ENCODE measurements at regions not wholly inside any gene's neighbourhood (a gene's known extent, or its start where the extent isn't known, plus 50 kb on each side); places are given as distances from the start of the nearest gene placed in this dataset.

DNA sequence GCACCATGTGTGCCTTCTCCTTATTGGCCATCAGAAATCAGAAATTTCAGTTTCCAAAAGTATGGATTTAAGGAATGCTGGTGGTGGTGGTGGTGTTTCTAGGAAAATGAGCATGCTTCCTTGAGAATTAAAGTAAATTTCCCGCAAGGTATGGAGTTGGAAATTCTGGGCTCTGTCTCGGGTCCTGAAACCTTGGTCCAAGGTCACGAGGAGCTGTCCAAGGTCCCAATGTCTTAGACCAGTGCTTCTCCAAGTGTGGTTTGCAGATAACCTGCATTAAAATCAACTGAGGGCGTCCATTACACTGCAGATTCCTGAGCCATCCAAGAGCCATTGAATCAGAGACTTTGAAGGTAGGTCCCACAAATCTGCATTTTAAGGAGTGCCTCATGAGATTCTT is 210.9 kb upstream of the PKDCC start:
- Histone ChIP-seq H3K9me3 (no peaks in the 10 kb centered on the region), H3K4me3 (no peak overlapping the region), H3K27ac (no peak overlapping the region), H3K27me3 (peaks cover 0 to 15% (median 0%) of the 10 kb centered on the region in 7 donors), H3K4me1 (peaks cover 0 to 13% (median 6%) of the 10 kb centered on the region in 9 donors), H3K36me3 (no peaks in the 10 kb centered on the region)
- TF ChIP-seq CTCF (IDR thresholded peaks at IDR 0.05), result no peak
- no peak for ATAC-seq
- intact Hi-C loops (cut with DNase I), result no loop called here
- 10 to 12% methylated on average over 4 of the region's 4 CpGs for WGBS, 2 donors
- peak in 1 of 2 donors; percentile 22 for DNase-seq

DNA sequence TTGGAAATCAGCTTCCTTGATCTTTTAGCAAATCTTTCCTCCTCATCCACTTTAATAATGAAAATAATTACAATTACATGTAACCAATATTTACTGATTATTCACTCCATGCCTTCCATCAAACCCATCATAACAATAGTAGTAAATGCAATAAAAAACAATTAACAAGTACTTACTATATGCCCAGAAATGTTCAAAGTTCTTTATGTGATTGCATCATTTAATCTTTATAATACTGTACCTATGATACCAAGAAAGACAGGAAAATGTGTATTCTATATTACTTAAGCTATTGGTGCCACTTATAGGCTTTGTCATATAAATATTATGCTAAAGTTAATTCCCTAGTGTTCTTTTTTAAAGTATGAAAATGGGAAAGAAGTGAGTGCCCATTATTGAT is 210.2 kb upstream of the PKDCC start:
- Histone ChIP-seq H3K36me3 (no peaks in the 10 kb centered on the region), H3K27me3 (peaks cover 0 to 12% (median 0%) of the 10 kb centered on the region in 7 donors), H3K9me3 (no peaks in the 10 kb centered on the region), H3K27ac (no peak overlapping the region), H3K4me3 (no peak overlapping the region), H3K4me1 (peaks cover 0 to 13% (median 6%) of the 10 kb centered on the region in 9 donors)
- ATAC-seq, result no peak
- DNase-seq, result no peak
- TF ChIP-seq CTCF (IDR thresholded peaks at IDR 0.05), result no peak
- intact Hi-C loops (cut with DNase I), result no loop called here

DNA sequence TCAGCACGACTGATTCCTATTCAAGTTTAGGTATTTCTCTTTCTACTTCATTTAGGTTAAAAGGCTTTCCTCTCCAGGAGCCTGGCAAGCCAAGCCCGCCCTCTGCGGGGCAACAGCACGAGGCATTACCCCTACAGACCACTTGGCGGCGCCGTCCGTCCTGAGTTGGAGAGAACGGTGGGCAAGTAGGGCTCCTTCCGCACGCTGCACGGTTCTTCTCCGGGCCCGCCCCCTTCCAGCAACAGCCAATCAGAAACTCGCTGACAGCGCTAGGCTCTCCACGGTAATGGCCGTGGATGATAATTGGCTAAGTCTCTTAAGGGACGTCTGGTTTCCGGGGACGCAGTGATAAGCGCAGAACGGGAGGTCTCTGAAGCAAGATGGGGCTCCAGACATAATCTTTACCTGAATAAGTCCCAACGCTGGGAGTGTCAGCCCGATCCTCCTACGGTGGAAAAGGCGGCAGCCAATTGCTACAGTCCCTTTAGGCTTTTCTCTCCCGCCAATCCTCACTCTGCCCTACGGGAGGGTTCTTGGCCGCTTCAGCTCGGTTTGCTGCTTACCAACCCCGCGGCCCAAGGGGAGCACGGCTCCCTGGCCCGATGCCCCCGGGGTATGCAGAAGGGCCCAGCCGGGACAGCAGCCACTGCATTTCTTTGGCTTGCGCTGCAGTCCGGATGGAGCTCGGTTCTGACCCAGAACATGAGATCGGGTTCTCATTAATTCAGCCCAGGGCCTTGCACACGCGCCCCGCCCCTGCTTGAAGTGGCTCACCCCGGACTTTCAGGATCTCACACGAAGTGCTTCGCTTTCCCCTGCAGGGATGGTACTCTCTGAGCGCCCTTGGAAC is 206.9 kb upstream of the PKDCC start:
- peaks cover 0 to 13% (median 6%) of the 10 kb centered on the region in 9 donors for H3K4me1 ChIP-seq
- no peaks in the 10 kb centered on the region for H3K9me3 ChIP-seq
- ATAC-seq (peak; percentile 98 to 100 (median 100)), DNase-seq (peak; percentile 94 to 96)
- WGBS, 2 donors, result 1% methylated on average over 48 of the region's 48 CpGs
- H3K27ac ChIP-seq, result peak overlapping the region in 9 of 10 donors; percentile 51 to 82 (median 70)
- peak overlapping the region; percentile 51 to 91 (median 68) for H3K4me3 ChIP-seq
- no peaks in the 10 kb centered on the region for H3K36me3 ChIP-seq
- peaks cover 0 to 16% (median 0%) of the 10 kb centered on the region in 7 donors for H3K27me3 ChIP-seq
- intact Hi-C loops (cut with DNase I), result no loop called here
- TF ChIP-seq CTCF (IDR thresholded peaks at IDR 0.05), result peak; percentile 81 to 98 (median 95)

- no peak for TF ChIP-seq CTCF (IDR thresholded peaks at IDR 0.05)
- H3K36me3 ChIP-seq, result no peaks in the 10 kb centered on the region
- WGBS, 2 donors, result 12 to 86% methylated on average over 1 of the region's 1 CpG
- H3K4me3 ChIP-seq, result no peak overlapping the region
- DNase-seq, result no peak
- peaks cover 0 to 2% (median 0%) of the 10 kb centered on the region in 9 donors for H3K4me1 ChIP-seq
- H3K9me3 ChIP-seq, result no peaks in the 10 kb centered on the region
- ATAC-seq, result no peak
- intact Hi-C loops (cut with DNase I), result no loop called here
- H3K27me3 ChIP-seq, result peaks cover 0 to 50% (median 12%) of the 10 kb centered on the region in 7 donors
- H3K27ac ChIP-seq, result no peak overlapping the region
These were observed 200.9 kb upstream of the PKDCC start for GRCh38 chr2:41846962-41847361.

Measured in heart right ventricle (tissue), 16 donors.